ENCODE measurements at regions not wholly inside any gene's neighbourhood (a gene's known extent, or its start where the extent isn't known, plus 50 kb on each side); places are given as distances from the start of the nearest gene placed in this dataset.
"Not testable (repeated sequence)": the region's sequence is repeated elsewhere in the genome, so short reads cannot be mapped to it uniquely, and the experiment has no call there.

- TF ChIP-seq POLR2A (IDR thresholded peaks at IDR 0.05): no peak
- no peak for TF ChIP-seq CTCF (IDR thresholded peaks at IDR 0.05)
- Histone ChIP-seq H3K9me3 (no peaks in the 10 kb centered on the region), H3K27me3 (no peaks in the 10 kb centered on the region), H3K27ac (no peak overlapping the region), H3K4me3 (no peak overlapping the region), H3K36me3 (replicated peaks in 1 of 2; ENCODE audit: insufficient read depth in 1 of 2, low read depth in 2 of 2) (no peaks in the 10 kb centered on the region), H3K4me1 (no peaks in the 10 kb centered on the region)
- WGBS, 2 donors: 63 to 64% methylated on average over 4 of the region's 4 CpGs
- intact Hi-C loops (cut with DNase I): no loop called here
- no peak for DNase-seq
- no peak for ATAC-seq
These were observed 154.3 kb upstream of the CCDC54 start for GRCh38 chr3:107222907-107223306.

DNA sequence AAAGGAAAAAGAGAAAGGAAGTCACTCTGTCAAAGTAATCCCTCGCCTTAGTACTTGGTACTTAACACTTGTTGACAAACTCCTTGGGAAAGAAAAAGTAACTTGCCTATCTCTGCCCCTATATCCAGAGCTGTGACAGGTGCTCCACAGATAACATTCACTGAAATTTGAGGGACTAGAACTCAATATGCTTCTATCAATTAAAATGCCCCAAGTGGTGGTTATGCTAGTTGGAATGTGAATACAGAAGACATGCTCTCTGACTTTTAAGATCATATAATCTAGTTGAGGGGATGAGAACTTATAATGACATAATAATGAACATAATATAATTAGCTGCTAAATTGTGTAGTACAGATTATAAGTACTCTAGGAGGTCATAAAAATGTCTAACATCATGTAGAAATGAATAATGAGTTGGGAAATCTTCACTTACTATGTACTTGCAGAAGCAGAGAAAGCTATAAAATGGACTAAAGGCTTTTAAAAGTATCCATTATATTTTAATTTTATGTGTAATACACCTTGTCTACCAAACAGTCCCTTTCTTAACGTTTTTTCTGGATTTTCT, 153.1 kb upstream of the CCDC54 start:
- DNase-seq (no peak), ATAC-seq (no peak)
- no peaks in the 10 kb centered on the region for H3K27me3 ChIP-seq
- H3K27ac ChIP-seq: no peak overlapping the region
- no peaks in the 10 kb centered on the region for H3K4me1 ChIP-seq
- WGBS, 2 donors: 48 to 56% methylated on average over 2 of the region's 2 CpGs
- TF ChIP-seq CTCF (IDR thresholded peaks at IDR 0.05) (no peak), POLR2A (IDR thresholded peaks at IDR 0.05) (no peak)
- no peaks in the 10 kb centered on the region for H3K36me3 ChIP-seq (replicated peaks in 1 of 2; ENCODE audit: insufficient read depth in 1 of 2, low read depth in 2 of 2)
- no peak overlapping the region for H3K4me3 ChIP-seq
- intact Hi-C loops (cut with DNase I): no loop called here
- H3K9me3 ChIP-seq: no peaks in the 10 kb centered on the region

GRCh38 chr3:107227091-107227490, 150.1 kb upstream of the CCDC54 start:
- Histone ChIP-seq H3K27me3 (no peaks in the 10 kb centered on the region), H3K36me3 (replicated peaks in 1 of 2; ENCODE audit: insufficient read depth in 1 of 2, low read depth in 2 of 2) (no peaks in the 10 kb centered on the region), H3K9me3 (no peaks in the 10 kb centered on the region), H3K4me3 (no peak overlapping the region), H3K27ac (no peak overlapping the region), H3K4me1 (no peaks in the 10 kb centered on the region)
- no peak for ATAC-seq
- no peak for DNase-seq
- no peak for TF ChIP-seq POLR2A (IDR thresholded peaks at IDR 0.05)
- no peak for TF ChIP-seq CTCF (IDR thresholded peaks at IDR 0.05)
- intact Hi-C loops (cut with DNase I): no loop called here
- 60 to 78% methylated on average over 1 of the region's 1 CpG for WGBS, 2 donors

DNA sequence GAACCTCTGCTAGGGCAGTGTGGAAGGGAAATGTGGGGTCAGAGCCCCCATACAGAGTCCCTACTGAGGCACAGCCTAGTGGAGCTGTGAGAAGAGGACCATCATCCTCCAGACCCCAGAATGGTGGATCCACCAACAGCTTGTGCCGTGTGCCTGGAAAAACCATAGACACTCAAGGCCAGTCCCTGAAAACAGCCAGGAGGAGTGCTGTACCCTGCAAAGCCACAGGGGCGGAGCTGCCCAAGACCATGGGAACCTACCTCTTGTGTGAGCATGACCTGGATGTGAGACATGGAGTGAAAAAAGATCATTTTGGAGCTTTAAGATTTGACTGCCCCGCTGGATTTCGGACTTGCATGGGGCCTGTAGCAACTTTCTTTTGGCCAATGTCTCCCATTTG, 143.4 kb upstream of the CCDC54 start:
- DNase-seq; H3K4me3 ChIP-seq; H3K27ac ChIP-seq; H3K9me3 ChIP-seq; intact Hi-C loops (cut with DNase I); H3K4me1 ChIP-seq; H3K27me3 ChIP-seq; H3K36me3 ChIP-seq (replicated peaks in 1 of 2; ENCODE audit: insufficient read depth in 1 of 2, low read depth in 2 of 2); ATAC-seq: not testable (repeated sequence)
- 75 to 79% methylated on average over 4 of the region's 4 CpGs for whole genome bisulfite sequencing, 2 donors

GRCh38 chr3:107235193-107235927, 141.9 kb upstream of the CCDC54 start:
- Histone ChIP-seq H3K36me3 (replicated peaks in 1 of 2; ENCODE audit: insufficient read depth in 1 of 2, low read depth in 2 of 2) (no peaks in the 10 kb centered on the region), H3K27ac (no peak overlapping the region), H3K4me3 (peak overlapping the region in 1 of 2 donors; percentile 59), H3K9me3 (no peaks in the 10 kb centered on the region), H3K27me3 (no peaks in the 10 kb centered on the region), H3K4me1 (peaks cover 6% of the 10 kb centered on the region)
- TF ChIP-seq CTCF (IDR thresholded peaks at IDR 0.05): no peak
- TF ChIP-seq POLR2A (IDR thresholded peaks at IDR 0.05): no peak
- WGBS, 2 donors: 27 to 32% methylated on average over 13 of the region's 13 CpGs
- peak in 1 of 4 donors; percentile 16 for DNase-seq
- intact Hi-C loops (cut with DNase I): no loop called here
- peak; percentile 34 for ATAC-seq

All from body of pancreas (tissue), 4 donors.